RWPE2 (cell line): ENCODE measurements at regions not wholly inside any gene's neighbourhood (a gene's known extent, or its start where the extent isn't known, plus 50 kb on each side); places are given as distances from the start of the nearest gene placed in this dataset.

ENCODE experiments used
- ATAC-seq: fragments of 200-7000 bp; cut with Tn5 transposase; 3 replicates; pipeline ENCODE4 v1.9.1; 2021; ENCODE audit warnings: low read depth
- DNase-seq: peaks from one replicate; pipeline ENCODE4 v3.0.0-alpha.2; 2020; ENCODE audit warnings: low spot score
- H3K27ac ChIP-seq: fragments of 450-650 bp; 2 replicates; pipeline ENCODE4 v1.5.1; 2017; ENCODE audit warnings: mild to moderate bottlenecking; ENCODE audit not compliant: poor library complexity, severe bottlenecking
- H3K27me3 ChIP-seq: fragments of 250-450 bp; sonication (Bioruptor Pico); 2 replicates; pipeline ENCODE4 v1.5.1; 2021; ENCODE audit warnings: mild to moderate bottlenecking, moderate library complexity; ENCODE audit not compliant: insufficient read depth, poor library complexity, severe bottlenecking
- H3K36me3 ChIP-seq: fragments of 250-450 bp; sonication (Bioruptor Pico); 2 replicates; pipeline ENCODE4 v1.5.1; 2020; ENCODE audit warnings: low read depth, mild to moderate bottlenecking, moderate library complexity
- H3K4me1 ChIP-seq: fragments of 250-450 bp; sonication (Bioruptor Pico); 2 replicates; pipeline ENCODE4 v1.5.1; 2021; ENCODE audit warnings: mild to moderate bottlenecking, moderate library complexity; ENCODE audit not compliant: insufficient read depth, poor library complexity, severe bottlenecking
- H3K4me3 ChIP-seq: fragments of 250-450 bp; sonication (Bioruptor Pico); 2 replicates; pipeline ENCODE4 v1.5.1; 2021; ENCODE audit warnings: mild to moderate bottlenecking, moderate library complexity; ENCODE audit not compliant: severe bottlenecking
- H3K9me3 ChIP-seq: fragments of 250-450 bp; sonication (Bioruptor Pico); 2 replicates; pipeline ENCODE4 v1.5.1; 2021; ENCODE audit warnings: mild to moderate bottlenecking, moderate library complexity; ENCODE audit not compliant: severe bottlenecking
- TF ChIP-seq, protein P1 (sequence below): fragments of 450-650 bp; IDR thresholded peaks from one replicate; pipeline ENCODE4 v1.5.1; 2017; ENCODE audit warnings: mild to moderate bottlenecking, moderate library complexity; ENCODE audit not compliant: poor library complexity, severe bottlenecking

DNA sequence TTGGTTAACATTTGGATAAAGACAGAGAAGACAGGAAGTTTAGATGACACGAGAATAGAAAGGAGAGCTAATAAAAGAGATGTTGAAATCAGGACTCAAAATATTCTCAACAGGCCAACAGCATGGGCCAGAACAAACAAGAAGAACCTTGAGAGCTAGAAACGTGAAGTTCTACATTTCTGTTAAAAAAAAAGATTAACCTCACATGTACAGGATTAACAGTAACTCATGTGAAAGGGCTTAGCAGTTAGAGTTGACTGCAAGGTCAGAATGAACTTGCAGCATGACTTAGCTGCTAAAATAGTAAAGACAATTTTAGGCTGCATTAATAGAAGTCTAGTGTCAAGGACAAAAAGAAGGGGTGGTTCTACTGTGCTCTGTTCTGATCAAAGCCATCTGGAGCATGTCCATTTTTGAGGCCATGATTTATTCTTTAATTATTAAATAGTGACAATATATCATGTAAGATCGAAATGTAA, 331.1 kb upstream of the HSF2 start:
- no peak overlapping the region for H3K4me3 ChIP-seq
- H3K27me3 ChIP-seq = no peaks in the 10 kb centered on the region
- H3K4me1 ChIP-seq = no peaks in the 10 kb centered on the region
- TF ChIP-seq, protein P1, sequence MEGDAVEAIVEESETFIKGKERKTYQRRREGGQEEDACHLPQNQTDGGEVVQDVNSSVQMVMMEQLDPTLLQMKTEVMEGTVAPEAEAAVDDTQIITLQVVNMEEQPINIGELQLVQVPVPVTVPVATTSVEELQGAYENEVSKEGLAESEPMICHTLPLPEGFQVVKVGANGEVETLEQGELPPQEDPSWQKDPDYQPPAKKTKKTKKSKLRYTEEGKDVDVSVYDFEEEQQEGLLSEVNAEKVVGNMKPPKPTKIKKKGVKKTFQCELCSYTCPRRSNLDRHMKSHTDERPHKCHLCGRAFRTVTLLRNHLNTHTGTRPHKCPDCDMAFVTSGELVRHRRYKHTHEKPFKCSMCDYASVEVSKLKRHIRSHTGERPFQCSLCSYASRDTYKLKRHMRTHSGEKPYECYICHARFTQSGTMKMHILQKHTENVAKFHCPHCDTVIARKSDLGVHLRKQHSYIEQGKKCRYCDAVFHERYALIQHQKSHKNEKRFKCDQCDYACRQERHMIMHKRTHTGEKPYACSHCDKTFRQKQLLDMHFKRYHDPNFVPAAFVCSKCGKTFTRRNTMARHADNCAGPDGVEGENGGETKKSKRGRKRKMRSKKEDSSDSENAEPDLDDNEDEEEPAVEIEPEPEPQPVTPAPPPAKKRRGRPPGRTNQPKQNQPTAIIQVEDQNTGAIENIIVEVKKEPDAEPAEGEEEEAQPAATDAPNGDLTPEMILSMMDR = no peak
- no peaks in the 10 kb centered on the region for H3K36me3 ChIP-seq
- H3K9me3 ChIP-seq = no peaks in the 10 kb centered on the region
- ATAC-seq (no peak), DNase-seq (no peak)
- no peak overlapping the region for H3K27ac ChIP-seq

DNA sequence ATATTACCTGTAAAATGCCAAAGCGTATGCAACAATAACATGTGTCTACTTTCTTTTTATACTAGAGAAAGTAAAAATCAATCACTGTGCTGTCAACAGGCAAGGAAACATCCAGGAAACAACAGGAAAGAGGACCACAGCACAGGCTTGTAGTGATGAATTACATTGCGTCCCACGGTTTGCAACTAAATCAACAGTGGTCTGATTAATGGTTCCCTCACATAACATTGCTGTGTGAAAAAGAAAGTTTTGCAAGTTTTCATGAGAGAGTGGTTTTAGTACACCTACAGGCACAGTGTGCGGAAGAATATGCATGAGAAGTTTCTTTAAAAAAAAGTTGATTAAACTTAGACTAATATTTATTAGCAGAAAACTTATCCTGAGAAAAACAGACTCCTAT, 329.5 kb upstream of the HSF2 start:
- ATAC-seq = no peak
- TF ChIP-seq, protein P1 = no peak
- Histone ChIP-seq H3K9me3 (no peaks in the 10 kb centered on the region), H3K27me3 (no peaks in the 10 kb centered on the region), H3K36me3 (no peaks in the 10 kb centered on the region), H3K27ac (no peak overlapping the region), H3K4me1 (no peaks in the 10 kb centered on the region), H3K4me3 (no peak overlapping the region)
- no peak for DNase-seq

GRCh38 chr6:122072014-122072647, 327.3 kb upstream of the HSF2 start:
- Histone ChIP-seq H3K4me3 (no peak overlapping the region), H3K27me3 (no peaks in the 10 kb centered on the region), H3K4me1 (no peaks in the 10 kb centered on the region), H3K36me3 (no peaks in the 10 kb centered on the region), H3K27ac (no peak overlapping the region), H3K9me3 (no peaks in the 10 kb centered on the region)
- ATAC-seq (no peak), DNase-seq (no peak)
- TF ChIP-seq, protein P1 = no peak

- Histone ChIP-seq H3K27me3 (no peaks in the 10 kb centered on the region), H3K4me1 (no peaks in the 10 kb centered on the region), H3K9me3 (no peaks in the 10 kb centered on the region), H3K36me3 (no peaks in the 10 kb centered on the region), H3K4me3 (no peak overlapping the region), H3K27ac (no peak overlapping the region)
- DNase-seq (no peak), ATAC-seq (no peak)
- TF ChIP-seq, protein P1 = no peak
These were observed 324.2 kb upstream of the HSF2 start for GRCh38 chr6:122075084-122075838.

- no peaks in the 10 kb centered on the region for H3K9me3 ChIP-seq
- ATAC-seq (no peak), DNase-seq (no peak)
- H3K4me3 ChIP-seq = no peak overlapping the region
- H3K27me3 ChIP-seq = no peaks in the 10 kb centered on the region
- TF ChIP-seq, protein P1 = no peak
- H3K4me1 ChIP-seq = no peaks in the 10 kb centered on the region
- H3K27ac ChIP-seq = no peak overlapping the region
- no peaks in the 10 kb centered on the region for H3K36me3 ChIP-seq
These were observed 323.5 kb upstream of the HSF2 start for GRCh38 chr6:122075917-122076316.
